GM18858 (cell line): ENCODE measurements at regions not wholly inside any gene's neighbourhood (a gene's known extent, or its start where the extent isn't known, plus 50 kb on each side); places are given as distances from the start of the nearest gene placed in this dataset.

Experiments used
- ATAC-seq: cut with Tn5 transposase; IDR thresholded peaks from one replicate; pipeline ENCODE4 v1.9.1; 2021; ENCODE audit not compliant: unreplicated experiment

DNA sequence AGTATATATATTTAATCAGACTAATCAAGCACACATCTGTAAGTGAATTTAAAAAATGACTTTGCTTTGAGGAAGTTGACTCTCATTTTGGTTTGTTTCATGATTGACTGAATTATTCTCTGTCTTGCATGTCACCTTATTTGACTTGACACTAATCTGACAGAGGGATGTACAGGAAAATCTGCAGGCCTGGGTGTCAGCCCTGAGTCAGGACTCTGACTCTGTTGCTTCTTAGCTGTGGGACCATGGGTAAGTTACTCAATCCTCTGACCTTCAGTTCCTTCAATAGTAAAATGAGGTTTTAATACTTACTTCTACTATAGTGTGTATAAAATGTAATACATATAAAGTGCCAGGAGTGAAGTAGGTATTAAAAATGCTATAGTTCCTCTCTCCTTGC, 415.9 kb downstream of the ARHGEF28 start:
- ATAC-seq, result no peak

DNA sequence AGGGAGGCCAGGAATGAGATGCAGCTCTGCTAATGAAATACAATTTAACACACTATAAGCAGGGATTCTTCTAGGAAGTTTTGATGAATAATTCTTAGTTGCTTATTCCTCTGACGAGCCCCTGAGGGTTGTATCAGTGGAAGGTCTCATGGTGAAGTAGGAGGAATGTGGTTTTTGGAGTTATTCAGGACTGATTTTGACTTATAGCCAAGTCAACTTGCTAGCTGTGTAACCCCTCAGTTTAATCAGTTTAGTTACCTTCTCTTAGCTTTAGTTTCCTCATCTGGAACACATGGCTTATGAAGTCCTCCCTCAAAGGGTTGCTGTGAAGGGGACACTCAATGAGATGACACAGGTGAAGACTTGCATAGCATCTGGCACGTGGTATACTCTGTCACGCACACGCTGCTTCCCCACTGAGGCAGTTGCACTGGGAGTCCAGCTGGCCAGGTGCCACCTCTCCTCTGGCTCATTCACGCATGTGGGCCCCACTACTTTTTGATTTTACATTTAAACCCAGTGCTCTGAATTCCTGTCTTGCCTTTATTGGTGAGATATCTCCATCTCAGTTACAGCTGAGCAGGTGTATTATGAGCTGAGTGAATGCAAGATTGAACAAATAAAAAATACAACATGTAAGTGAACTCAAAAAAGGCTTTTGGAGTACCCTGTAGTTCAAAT, 415.0 kb downstream of the ARHGEF28 start:
- ATAC-seq, result no peak

DNA sequence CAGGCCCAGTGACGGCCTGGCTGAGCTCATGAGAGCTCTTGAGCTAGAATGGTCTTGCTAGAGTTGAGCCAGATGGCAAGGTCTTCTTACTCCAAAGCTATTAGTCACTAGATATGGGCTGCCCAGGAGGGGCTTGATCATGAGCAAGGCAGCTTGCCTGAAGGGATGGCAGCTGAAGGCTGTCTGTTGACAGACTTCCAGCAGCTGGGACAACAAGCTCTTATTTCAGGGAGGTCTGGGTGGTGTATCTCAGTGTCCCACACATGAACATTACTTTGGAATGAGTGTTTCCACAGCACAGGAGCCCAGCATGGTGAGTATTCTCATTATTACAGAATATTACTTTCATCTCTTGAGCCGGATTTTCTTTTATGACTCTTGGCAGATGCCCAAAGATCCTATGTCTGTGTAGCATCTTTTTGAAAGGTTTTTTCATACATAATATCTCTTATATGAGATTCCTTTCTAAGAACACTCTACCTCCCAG, 414.1 kb downstream of the ARHGEF28 start:
- no peak for ATAC-seq

DNA sequence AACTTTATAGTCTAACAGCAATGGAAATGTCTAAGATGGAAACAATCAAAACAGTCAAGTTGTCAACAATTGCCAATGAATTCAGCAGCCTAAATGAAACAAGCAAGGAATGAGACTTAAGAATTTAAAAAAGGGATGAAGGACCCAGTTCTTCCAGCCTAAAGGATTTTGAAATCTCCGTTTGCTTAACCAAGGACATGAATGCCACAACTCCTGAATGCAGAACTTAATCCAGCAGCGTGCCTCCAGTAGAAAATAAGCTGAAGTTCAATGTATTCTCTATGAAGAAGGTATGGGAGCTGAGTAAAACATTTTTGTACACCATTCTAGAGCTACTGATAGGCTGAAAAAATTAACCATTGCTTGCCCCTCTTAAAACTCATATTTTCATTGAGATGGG, 411.3 kb downstream of the ARHGEF28 start:
- ATAC-seq, result no peak

DNA sequence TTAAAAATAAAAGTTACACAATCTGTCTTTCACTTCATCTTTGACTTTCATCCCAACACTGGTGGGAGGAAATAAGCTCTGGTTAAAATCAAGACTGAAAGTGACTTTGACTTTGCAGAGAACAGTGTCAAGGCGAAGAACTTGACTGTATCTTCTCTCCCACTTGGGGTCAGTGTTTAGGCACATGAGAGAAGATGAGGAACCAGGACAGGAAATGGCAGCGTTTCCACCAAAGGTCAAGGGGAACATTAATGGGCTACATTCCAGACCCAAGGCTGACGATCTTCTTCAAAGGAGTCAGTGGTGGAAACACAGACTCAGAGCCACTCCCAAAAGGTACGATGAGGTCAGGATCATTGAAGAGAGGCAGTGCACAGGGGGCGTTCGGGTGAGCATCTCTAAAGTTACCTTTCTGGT, 409.5 kb downstream of the ARHGEF28 start:
- peak; percentile 63 for ATAC-seq

DNA sequence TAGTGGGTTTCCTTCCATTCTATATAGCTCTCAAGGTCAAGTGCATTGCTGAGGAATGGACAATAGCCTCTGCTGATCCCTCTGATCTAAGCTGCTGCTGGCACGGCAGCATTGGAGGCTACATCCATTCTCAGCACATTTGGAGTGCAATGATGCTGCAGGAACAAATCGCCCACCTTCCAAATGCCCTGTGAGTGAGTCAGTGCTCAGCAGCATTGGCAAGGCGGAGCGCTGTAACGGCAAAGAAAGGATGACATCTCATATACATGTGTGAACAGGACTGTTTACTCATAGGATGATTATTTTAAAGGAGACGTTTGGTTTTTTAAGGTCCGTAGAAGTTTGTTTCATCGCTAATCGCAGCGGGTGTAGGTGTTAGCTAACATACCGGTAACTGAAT, 408.7 kb downstream of the ARHGEF28 start:
- ATAC-seq, result no peak

DNA sequence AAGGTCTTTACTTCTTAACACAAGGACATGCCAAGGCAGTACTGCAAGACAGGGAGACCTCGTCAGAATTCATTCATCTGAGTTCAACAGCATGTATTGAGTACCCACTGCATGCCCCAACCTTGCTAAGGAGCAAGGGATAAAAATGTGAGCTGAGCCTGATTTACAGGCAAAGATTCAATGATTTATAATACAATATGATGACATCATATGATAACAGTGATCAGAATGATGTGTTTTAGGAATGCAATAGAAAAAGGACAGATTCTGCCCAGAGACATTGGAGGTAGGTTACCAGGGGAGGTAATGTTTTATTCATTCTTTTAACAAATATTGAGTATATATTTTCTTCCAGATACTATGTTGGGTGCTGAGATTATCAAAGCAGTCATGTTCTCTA, 406.6 kb downstream of the ARHGEF28 start:
- no peak for ATAC-seq

DNA sequence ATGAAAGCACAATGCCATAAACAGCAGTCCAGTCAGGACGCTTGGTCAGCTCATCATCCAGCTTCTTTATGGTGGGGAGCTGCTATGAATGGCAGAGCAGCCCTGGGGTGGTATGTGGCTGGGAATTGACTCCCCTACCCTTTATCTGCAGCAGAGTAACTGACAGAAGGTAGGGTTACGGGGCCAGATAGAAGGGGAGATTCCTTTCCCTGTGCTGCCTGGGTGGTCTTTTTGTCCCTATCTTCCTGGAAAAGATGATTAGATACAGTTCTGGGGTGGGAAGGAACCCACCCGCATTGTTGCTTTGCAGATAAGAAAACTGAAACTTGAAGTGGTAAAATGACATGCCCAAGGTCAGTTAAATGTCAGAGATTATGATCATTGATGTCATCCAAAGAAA, 405.5 kb downstream of the ARHGEF28 start:
- ATAC-seq, result no peak

DNA sequence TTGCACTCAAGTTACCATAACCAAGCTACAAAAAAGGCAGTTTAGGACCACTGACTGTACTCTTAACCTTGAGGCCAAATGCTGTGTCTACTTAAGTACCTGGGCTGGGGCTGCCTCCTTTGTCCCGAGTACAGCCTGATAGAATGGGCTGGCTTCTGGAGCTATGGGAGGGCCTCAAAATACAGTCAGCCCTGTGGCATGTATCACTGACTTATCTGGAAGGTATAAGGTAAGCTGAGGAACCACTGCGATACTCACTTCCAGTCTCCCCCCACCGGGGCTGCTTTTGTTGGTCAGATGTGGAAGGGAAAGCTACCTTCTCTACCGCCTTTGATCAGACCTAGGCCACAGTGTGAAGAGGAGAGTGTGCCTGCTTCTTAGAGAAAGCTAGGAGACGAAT, 404.8 kb downstream of the ARHGEF28 start:
- no peak for ATAC-seq

DNA sequence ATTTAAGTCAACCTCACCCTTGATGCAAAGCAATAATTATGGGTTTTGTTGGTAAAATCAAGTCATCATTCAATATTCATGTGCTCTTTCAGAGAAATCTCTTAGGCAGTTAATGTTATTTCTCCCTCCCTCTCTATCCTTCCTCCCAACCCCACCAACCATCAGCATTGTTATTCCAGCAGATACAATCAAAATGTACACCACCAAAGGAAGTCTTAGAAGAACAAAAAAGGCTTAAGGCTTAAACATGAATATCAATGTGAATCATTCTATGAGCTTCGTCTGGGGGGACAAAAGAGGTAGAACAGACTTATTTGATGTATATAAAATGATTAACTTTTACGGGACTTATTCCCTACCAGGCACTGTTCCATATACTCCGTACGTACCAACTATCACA, 404.4 kb downstream of the ARHGEF28 start:
- no peak for ATAC-seq

DNA sequence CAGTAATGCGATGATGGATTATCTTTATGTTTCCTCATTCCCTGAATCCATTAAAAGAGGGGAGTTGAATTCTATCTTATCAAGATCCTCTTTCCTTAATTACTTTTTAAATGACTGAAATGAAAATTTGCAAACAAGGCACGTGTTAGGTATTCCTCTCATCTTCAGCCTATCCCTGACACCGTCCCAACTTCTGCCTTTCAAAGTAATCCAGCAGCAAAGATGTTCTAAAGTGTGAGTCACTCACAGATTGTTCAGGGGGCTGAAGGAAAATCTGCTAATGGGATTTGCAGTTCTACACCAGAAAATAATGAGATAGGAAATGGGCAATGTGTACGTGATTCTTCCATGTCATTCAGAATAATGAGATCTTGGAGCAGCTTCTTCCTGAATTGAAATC, 403.0 kb downstream of the ARHGEF28 start:
- no peak for ATAC-seq

DNA sequence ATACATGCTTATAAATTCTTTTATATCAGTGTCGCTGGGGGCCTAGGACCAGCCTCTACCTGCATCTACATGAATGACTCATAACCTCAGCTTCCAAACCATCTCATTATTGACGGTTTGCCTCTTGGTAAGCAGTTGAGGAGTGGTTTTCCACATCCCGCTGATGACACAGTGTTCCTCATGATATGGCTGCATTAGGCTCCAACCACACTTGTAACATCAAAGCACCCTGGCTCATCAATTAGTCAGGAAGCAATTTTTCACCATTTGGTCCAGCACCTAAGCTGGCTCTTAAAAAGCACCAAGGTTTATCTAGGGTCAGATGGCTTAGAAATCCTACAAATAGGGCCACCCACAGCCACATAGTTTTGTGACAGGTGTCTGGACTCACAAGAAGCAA, 402.4 kb downstream of the ARHGEF28 start:
- ATAC-seq, result no peak

DNA sequence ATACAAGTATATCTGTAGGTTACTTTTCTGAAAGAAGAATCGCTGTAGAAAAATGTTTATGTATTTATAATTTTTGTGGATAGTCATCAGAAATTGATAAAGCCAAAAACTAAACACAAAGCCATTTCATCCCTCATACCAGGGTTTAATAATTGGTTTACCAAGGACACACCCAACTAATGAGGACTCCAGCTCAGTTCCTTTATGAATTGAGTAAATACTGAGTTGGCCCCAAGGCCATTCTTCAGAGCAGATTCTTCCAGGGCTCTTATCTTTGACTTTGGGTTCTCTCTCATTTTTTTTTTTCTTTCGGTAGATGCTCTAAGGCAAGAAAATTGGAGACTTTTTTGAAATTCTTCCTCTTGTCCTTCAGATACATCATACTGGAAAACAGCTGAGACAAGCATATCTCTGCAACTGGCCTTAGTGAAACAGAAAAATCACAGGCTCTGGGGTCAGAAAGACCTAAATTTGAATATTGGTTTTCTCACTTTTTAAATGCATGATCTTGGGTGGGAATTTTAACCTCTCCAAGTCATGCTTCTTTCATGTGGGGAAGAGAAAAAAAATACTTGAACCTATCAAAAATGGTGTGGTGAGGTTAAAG, 401.8 kb downstream of the ARHGEF28 start:
- ATAC-seq, result no peak

DNA sequence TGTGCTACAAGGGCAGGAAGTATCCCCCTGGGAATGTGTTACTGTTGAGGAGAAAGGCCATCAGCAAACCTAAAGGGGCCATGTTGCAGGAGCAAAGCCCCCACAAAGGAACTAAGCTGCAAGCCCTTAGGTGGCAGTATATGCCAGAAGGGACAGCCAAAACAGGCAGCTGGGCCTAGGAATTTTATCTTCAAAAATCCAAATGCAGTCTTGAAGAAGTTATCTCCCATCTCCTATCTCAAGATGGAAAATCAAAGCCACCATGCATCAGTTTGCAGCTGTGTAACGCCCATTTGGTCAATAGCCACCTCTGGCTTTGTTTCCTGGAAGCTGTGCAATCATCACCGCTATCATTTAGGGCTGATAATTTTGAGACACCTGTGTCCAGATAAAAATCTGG, 400.3 kb downstream of the ARHGEF28 start:
- no peak for ATAC-seq

DNA sequence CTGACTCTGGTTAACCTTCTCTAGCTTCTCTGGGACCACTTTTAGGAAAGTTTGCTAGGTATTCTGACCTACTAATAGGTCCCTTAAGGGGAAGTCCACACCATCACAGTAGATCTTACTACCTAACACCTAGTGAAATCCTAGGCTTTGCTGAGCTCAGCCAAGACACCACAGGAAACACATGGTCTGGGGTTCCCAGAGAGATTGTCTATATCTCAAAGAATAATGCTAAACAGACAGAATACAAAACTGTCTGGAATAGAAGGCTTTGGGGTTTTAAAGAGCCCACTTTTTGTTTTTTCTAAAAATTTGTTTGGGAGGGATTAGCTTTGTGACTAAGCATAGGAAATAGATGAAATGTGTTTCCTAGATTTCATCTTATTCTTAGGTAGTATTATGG, 395.1 kb downstream of the ARHGEF28 start:
- ATAC-seq, result no peak

DNA sequence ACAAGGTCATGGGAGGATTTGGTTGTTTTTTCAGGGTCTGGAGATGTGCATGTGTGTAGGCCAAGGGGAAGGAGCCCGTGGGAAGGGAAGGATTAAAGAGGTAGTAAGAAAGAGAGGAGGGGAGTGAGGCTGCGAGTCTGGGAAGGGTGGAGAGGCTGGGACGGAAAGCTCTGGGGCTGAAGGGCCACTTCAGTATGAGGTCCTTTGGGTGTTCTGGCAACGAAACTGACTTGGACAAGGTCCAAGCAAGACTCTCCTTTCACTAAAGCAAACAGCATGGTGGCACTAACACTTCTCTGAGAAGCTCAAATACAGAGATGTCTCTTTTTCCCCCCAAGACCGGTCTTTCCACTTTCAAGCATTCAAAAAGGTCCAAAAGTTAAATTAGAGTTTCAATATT, 394.5 kb downstream of the ARHGEF28 start:
- no peak for ATAC-seq

DNA sequence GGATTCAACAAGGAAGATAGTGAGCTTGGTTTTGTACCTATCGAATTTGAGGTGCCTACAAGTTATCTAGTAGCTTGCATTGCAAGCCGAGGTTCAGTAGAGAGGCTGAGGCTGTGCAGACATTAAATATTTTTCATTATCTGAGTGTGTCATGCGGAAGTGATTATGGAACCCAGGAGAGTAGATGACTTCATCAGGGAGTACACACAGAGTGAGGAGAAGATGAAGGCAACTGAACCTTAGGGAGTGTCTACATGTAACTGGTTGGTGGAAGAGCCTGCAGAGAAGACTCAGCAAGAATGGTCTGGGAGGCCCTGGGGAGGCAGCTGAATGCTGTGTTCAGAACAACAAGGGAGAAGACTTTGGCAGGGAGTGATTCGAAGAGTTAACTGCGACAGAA, 393.9 kb downstream of the ARHGEF28 start:
- no peak for ATAC-seq

DNA sequence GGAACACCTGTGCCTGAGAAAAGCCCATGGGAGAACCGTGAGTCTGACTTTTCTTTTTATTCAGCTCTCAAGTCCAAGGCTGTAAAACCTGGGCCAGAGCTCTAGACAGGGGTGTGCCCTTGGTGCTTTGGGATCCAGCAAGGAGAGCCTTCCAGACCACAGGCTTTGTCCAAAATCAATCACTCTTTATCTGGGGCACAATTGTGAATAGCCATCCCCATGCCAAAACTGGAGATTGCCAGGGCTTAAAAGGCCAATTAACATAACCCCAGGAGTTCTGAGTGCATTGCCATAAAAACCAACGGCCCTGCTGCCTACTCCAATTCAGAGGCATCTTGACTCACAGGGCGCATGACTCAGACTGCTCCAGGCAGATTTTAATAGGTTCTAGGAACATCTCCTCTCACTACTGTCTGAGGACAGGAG, 391.8 kb downstream of the ARHGEF28 start:
- ATAC-seq, result no peak

DNA sequence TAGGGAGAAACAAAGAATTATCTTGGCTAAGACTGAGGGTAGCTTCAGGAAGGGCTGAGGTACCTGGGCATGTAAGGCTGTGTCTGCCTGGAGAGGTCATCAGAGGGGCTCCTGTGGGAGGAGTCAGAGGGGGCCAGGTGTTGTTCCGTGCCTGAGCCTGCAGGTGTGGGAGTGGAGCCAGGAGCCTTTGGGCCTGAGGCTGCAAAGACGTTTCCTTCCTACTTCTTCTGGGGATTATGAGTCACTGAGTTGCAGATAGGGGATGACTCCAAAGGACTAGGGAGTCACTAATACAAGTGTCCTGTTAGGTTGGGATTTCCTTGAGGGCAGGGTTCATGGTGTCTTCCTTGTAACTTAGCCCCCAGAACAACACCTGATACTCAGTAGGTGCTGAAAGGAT, 391.1 kb downstream of the ARHGEF28 start:
- ATAC-seq, result no peak

DNA sequence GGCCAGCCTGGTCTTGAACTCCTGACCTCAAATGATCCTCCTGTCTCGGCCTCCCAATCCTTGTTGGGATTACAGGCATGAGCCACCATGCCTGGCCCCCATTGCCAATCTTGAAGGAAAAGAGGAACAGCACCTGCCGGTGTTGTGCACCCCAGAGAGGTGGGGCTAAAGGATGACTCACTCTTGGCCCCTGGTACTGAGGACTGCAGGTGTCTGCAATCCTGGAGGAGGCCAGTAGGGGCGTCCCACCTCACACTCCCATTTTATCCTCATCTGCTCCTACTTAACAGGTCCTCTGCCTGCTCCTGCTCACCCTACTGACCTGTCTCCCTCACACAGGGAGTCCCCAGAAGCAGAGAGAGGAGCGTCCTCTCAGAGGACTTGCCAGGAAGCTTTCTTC, 390.4 kb downstream of the ARHGEF28 start:
- no peak for ATAC-seq

DNA sequence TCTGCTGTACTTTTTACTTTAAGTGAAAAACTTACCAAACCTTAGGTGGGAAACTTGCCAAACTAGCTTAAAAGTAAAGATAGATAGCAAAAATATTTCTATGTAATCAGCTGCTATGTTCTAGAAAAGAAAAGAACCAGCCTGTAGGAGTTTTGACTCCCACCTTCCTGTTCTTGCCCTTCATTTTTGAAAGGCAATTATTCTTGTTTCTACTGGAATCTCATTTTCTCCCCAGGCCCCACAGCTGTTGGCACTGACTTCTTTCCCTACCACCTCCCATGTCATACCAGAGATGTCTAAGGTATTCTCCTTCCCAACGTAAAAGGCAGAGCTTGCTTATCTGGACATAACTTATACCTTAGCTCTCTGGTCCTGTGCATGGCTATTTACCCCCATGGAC, 389.7 kb downstream of the ARHGEF28 start:
- ATAC-seq, result no peak

DNA sequence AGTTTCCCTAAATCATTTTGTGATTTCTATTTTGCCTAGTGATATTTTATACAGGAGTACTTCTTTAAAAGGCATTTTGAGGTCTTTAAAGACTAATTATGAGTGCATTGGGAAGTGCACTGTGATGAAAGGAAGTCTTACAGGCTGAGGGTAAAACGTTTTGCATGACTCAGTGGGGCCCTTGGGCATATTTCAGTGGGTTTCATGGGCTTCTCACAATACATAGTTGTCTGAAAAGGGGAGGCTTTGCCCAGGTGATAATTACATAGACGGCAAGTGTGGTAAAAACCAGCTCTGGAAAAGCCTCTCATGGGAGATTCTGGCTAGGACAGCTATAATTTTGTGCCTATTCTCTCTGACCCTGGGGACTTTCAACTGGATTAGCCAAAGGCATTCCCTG, 387.2 kb downstream of the ARHGEF28 start:
- ATAC-seq, result no peak

DNA sequence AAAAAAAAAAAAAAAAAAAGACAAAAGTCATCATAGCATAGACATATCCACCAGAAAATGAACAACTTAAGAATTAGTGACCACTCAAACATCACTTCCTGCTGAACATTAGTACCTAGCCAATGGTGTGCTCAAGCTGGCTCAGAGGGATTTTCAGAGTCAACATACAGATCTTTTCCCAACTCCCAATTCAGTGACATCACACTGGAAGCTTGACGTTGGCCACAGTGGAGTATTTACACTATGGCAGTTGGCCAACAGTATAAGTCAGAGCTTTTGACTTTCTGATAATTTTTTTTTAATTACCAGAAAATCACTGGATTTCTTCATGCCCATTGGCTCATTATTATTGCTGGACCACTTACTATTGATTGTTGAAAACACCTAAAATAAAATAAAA, 383.5 kb downstream of the ARHGEF28 start:
- no peak for ATAC-seq
